Activated CD4-positive, alpha-beta memory T cell treated with anti-CD3 and anti-CD28 coated beads for 36 hours (primary cell): ENCODE measurements at regions not wholly inside any gene's neighbourhood (a gene's known extent, or its start where the extent isn't known, plus 50 kb on each side); places are given as distances from the start of the nearest gene placed in this dataset.

Experiments used
- CTCF ChIA-PET: fragments of 350-600 bp; sonication (Branson Sonifier 250); formaldehyde crosslinking; loops from one replicate; lab custom pipeline; 2021; ENCODE audit warnings: antibody characterized with exemption, inconsistent platforms; lab: Charles Lee
- POLR2A ChIA-PET: fragments of 350-600 bp; sonication (Branson Sonifier 250); formaldehyde crosslinking; loops from one replicate; lab custom pipeline; 2021; ENCODE audit warnings: antibody characterized with exemption; lab: Charles Lee
- DNase-seq: peaks from one replicate; pipeline ENCODE4 v3.0.0-alpha.2; 2020
- H3K27ac Mint-ChIP-seq: one replicate; pipeline ENCODE4 v1.8.0; 2021; ENCODE audit warnings: mixed read lengths
- H3K27me3 Mint-ChIP-seq: one replicate; pipeline ENCODE4 v1.8.0; 2021; ENCODE audit warnings: mixed read lengths
- H3K36me3 Mint-ChIP-seq: one replicate; pipeline ENCODE4 v1.8.0; 2021; ENCODE audit warnings: mixed read lengths
- H3K4me1 Mint-ChIP-seq: one replicate; pipeline ENCODE4 v1.8.0; 2021; ENCODE audit warnings: low read depth, mixed read lengths
- H3K4me3 Mint-ChIP-seq: one replicate; pipeline ENCODE4 v1.8.0; 2021; ENCODE audit warnings: mild to moderate bottlenecking, mixed read lengths
- H3K9me3 Mint-ChIP-seq: one replicate; pipeline ENCODE4 v1.8.0; 2021; ENCODE audit warnings: mixed read lengths
- intact Hi-C: fragments of 100-400 bp; cut with micrococcal nuclease; formaldehyde crosslinking; loops from one replicate; pipeline ENCODE4 v1.15.1; 2023

GRCh38 chr17:79466562-79467350 lies 144.1 kb downstream of the RBFOX3 start:
- no peak for DNase-seq
- H3K27ac Mint-ChIP-seq = no peak overlapping the region
- intact Hi-C loops = no loop called here
- H3K36me3 Mint-ChIP-seq = no peaks in the 10 kb centered on the region
- no peaks in the 10 kb centered on the region for H3K9me3 Mint-ChIP-seq
- no peak overlapping the region for H3K4me3 Mint-ChIP-seq
- H3K27me3 Mint-ChIP-seq = peaks cover 3% of the 10 kb centered on the region
- H3K4me1 Mint-ChIP-seq = no peaks in the 10 kb centered on the region
- ChIA-PET POLR2A (no interaction called here), CTCF (no interaction called here)

DNA sequence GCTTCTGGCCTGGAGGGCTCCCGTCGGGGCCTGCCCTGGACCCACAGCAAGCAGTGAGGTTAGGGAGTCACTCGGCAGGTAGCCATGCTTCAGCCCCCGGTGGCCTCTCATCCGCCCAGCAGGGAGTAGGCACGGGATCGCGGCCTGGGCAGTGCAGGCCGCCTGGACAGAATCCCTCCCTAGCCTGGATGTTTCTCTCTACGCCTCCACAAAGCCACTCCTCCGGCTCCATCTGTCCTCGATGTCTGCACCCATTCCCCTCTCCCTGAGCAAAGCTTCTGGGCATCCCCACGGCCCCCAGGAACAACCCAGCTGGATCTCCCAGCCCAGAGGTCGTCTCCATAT lies 145.2 kb downstream of the RBFOX3 start:
- Mint-ChIP-seq H3K27ac (no peak overlapping the region), H3K9me3 (no peaks in the 10 kb centered on the region)
- CTCF ChIA-PET = interaction anchor here (0.7 kb wide), 1 partner anchor 65 kb away, joined by 3 read pairs; no protein-coding TSS in a partner anchor

GRCh38 chr17:79465011-79465680 lies 145.7 kb downstream of the RBFOX3 start:
- intact Hi-C loops = no loop called here
- ChIA-PET CTCF (interaction anchor here (0.7 kb wide), 1 partner anchor 64 kb away, joined by 3 read pairs; no protein-coding TSS in a partner anchor), POLR2A (interaction anchor here (0.7 kb wide), 1 partner anchor 387 kb away, joined by 3 read pairs; no protein-coding TSS in a partner anchor)
- Mint-ChIP-seq H3K4me3 (no peak overlapping the region), H3K27ac (no peak overlapping the region), H3K9me3 (no peaks in the 10 kb centered on the region), H3K4me1 (no peaks in the 10 kb centered on the region), H3K36me3 (no peaks in the 10 kb centered on the region), H3K27me3 (peaks cover 3% of the 10 kb centered on the region)
- no peak for DNase-seq

More for the DNA sequence above, 145.2 kb downstream of the RBFOX3 start:
- no peak for DNase-seq
- H3K4me1 Mint-ChIP-seq = no peaks in the 10 kb centered on the region
- POLR2A ChIA-PET = interaction anchor here (0.6 to 0.7 kb wide), 2 partner anchors 387 to 428 kb away, joined by 3 read pairs; no protein-coding TSS in a partner anchor
- intact Hi-C loops = no loop called here
- H3K27me3 Mint-ChIP-seq = peaks cover 3% of the 10 kb centered on the region
- H3K4me3 Mint-ChIP-seq = no peak overlapping the region
- H3K36me3 Mint-ChIP-seq = no peaks in the 10 kb centered on the region

- Mint-ChIP-seq H3K4me3 (no peak overlapping the region), H3K9me3 (no peaks in the 10 kb centered on the region), H3K36me3 (no peaks in the 10 kb centered on the region), H3K4me1 (no peaks in the 10 kb centered on the region), H3K27ac (no peak overlapping the region), H3K27me3 (peaks cover 1% of the 10 kb centered on the region)
- intact Hi-C loops = no loop called here
- CTCF ChIA-PET = no interaction called here
- POLR2A ChIA-PET = interaction anchor here (0.6 kb wide), 1 partner anchor 472 kb away, joined by 3 read pairs; no protein-coding TSS in a partner anchor
- DNase-seq = no peak
These were observed 146.4 kb downstream of the RBFOX3 start for GRCh38 chr17:79464318-79465010.

- intact Hi-C loops = no loop called here
- no peak overlapping the region for H3K27ac Mint-ChIP-seq
- ChIA-PET CTCF (no interaction called here), POLR2A (no interaction called here)
- DNase-seq = no peak
- no peaks in the 10 kb centered on the region for H3K9me3 Mint-ChIP-seq
- no peaks in the 10 kb centered on the region for H3K36me3 Mint-ChIP-seq
- H3K4me3 Mint-ChIP-seq = no peak overlapping the region
- H3K27me3 Mint-ChIP-seq = no peaks in the 10 kb centered on the region
- H3K4me1 Mint-ChIP-seq = no peaks in the 10 kb centered on the region
These were observed 147.2 kb downstream of the RBFOX3 start for GRCh38 chr17:79463421-79464317.

GRCh38 chr17:79461041-79461440 lies 149.8 kb downstream of the RBFOX3 start:
- H3K9me3 Mint-ChIP-seq = no peaks in the 10 kb centered on the region
- CTCF ChIA-PET = no interaction called here
- H3K36me3 Mint-ChIP-seq = no peaks in the 10 kb centered on the region
- H3K4me1 Mint-ChIP-seq = no peaks in the 10 kb centered on the region
- H3K4me3 Mint-ChIP-seq = no peak overlapping the region
- intact Hi-C loops = no loop called here
- DNase-seq = no peak
- POLR2A ChIA-PET = no interaction called here
- H3K27me3 Mint-ChIP-seq = peaks cover 1% of the 10 kb centered on the region
- H3K27ac Mint-ChIP-seq = no peak overlapping the region

- Mint-ChIP-seq H3K36me3 (no peaks in the 10 kb centered on the region), H3K27ac (no peak overlapping the region), H3K4me3 (no peak overlapping the region), H3K27me3 (peaks cover 5% of the 10 kb centered on the region), H3K4me1 (no peaks in the 10 kb centered on the region), H3K9me3 (no peaks in the 10 kb centered on the region)
- CTCF ChIA-PET = no interaction called here
- intact Hi-C loops = no loop called here
- no peak for DNase-seq
- POLR2A ChIA-PET = no interaction called here
These were observed 151.0 kb downstream of the RBFOX3 start for GRCh38 chr17:79459846-79460245.

GRCh38 chr17:79459003-79459655 lies 151.7 kb downstream of the RBFOX3 start:
- peaks cover 5% of the 10 kb centered on the region for H3K27me3 Mint-ChIP-seq
- DNase-seq = no peak
- H3K27ac Mint-ChIP-seq = no peak overlapping the region
- ChIA-PET CTCF (no interaction called here), POLR2A (no interaction called here)
- H3K36me3 Mint-ChIP-seq = no peaks in the 10 kb centered on the region
- intact Hi-C loops = no loop called here
- H3K4me1 Mint-ChIP-seq = no peaks in the 10 kb centered on the region
- H3K9me3 Mint-ChIP-seq = no peaks in the 10 kb centered on the region
- no peak overlapping the region for H3K4me3 Mint-ChIP-seq

GRCh38 chr17:79458356-79458755 lies 152.5 kb downstream of the RBFOX3 start:
- Mint-ChIP-seq H3K4me3 (no peak overlapping the region), H3K27me3 (peaks cover 7% of the 10 kb centered on the region), H3K36me3 (no peaks in the 10 kb centered on the region), H3K4me1 (no peaks in the 10 kb centered on the region), H3K27ac (no peak overlapping the region), H3K9me3 (no peaks in the 10 kb centered on the region)
- DNase-seq = no peak
- intact Hi-C loops = no loop called here
- ChIA-PET CTCF (no interaction called here), POLR2A (no interaction called here)

- no peak overlapping the region for H3K4me3 Mint-ChIP-seq
- ChIA-PET CTCF (no interaction called here), POLR2A (no interaction called here)
- H3K36me3 Mint-ChIP-seq = no peaks in the 10 kb centered on the region
- DNase-seq = no peak
- no peak overlapping the region for H3K27ac Mint-ChIP-seq
- no peaks in the 10 kb centered on the region for H3K4me1 Mint-ChIP-seq
- intact Hi-C loops = no loop called here
- no peaks in the 10 kb centered on the region for H3K9me3 Mint-ChIP-seq
- H3K27me3 Mint-ChIP-seq = peaks cover 7% of the 10 kb centered on the region
These were observed 153.0 kb downstream of the RBFOX3 start for GRCh38 chr17:79457889-79458288.

- H3K27me3 Mint-ChIP-seq = peaks cover 7% of the 10 kb centered on the region
- ChIA-PET CTCF (no interaction called here), POLR2A (no interaction called here)
- no peak for DNase-seq
- no peak overlapping the region for H3K27ac Mint-ChIP-seq
- H3K4me3 Mint-ChIP-seq = no peak overlapping the region
- H3K9me3 Mint-ChIP-seq = no peaks in the 10 kb centered on the region
- H3K36me3 Mint-ChIP-seq = no peaks in the 10 kb centered on the region
- intact Hi-C loops = no loop called here
- H3K4me1 Mint-ChIP-seq = no peaks in the 10 kb centered on the region
These were observed 153.5 kb downstream of the RBFOX3 start for GRCh38 chr17:79457376-79457775.
